H1 (cell line): ENCODE measurements at regions not wholly inside any gene's neighbourhood (a gene's known extent, or its start where the extent isn't known, plus 50 kb on each side); places are given as distances from the start of the nearest gene placed in this dataset.

ENCODE experiments used
- ASH2L ChIP-seq: fragments of 200-600, 300-600 bp; sonication (generic); IDR thresholded peaks from one replicate; pipeline ENCODE4 v1.7.1; 2017; ENCODE audit warnings: low read length
- CHD7 ChIP-seq: fragments of 300-600 bp; sonication (generic); IDR thresholded peaks from 2 replicates; pipeline ENCODE4 v1.7.1; 2012; ENCODE audit warnings: low read length, moderate library complexity, mild to moderate bottlenecking, inconsistent platforms; ENCODE audit not compliant: insufficient replicate concordance
- CTBP2 ChIP-seq: IDR thresholded peaks from 2 replicates; pipeline ENCODE4 v1.7.0; 2011; ENCODE audit warnings: borderline replicate concordance, mild to moderate bottlenecking, moderate library complexity, mixed read lengths, low read length; ENCODE audit not compliant: insufficient read depth, insufficient read length
- EP300 ChIP-seq, 2 experiments: IDR thresholded peaks; 1 replicate in 1 of 2; 2 replicates in 1 of 2; pipeline ENCODE4 v1.6.1; 2011 to 2012; ENCODE audit warnings: low read depth in 2 of 2, low read length in 2 of 2, mild to moderate bottlenecking in 2 of 2, borderline replicate concordance in 1 of 2, inconsistent platforms in 1 of 2, moderate library complexity in 1 of 2
- JUND ChIP-seq: IDR thresholded peaks from 2 replicates; pipeline ENCODE4 v1.6.1; 2011; ENCODE audit warnings: mild to moderate bottlenecking, improper control_type of control experiment, low read length
- TAF7 ChIP-seq: optimal IDR thresholded peaks from 2 replicates; pipeline ENCODE3; 2011; ENCODE audit warnings: low read depth, mild to moderate bottlenecking, inconsistent platforms, low read length, moderate library complexity, borderline replicate concordance

GRCh38 chr4:117357437-117357836 lies 272.1 kb upstream of the TRAM1L1 start (continued):
- TF ChIP-seq CHD7 (no peak), EP300 (IDR thresholded peaks at IDR 0.05; ENCODE audit: borderline replicate concordance in 1 of 2, low read depth in 2 of 2, low read length in 2 of 2) (no peak), ASH2L (no peak), JUND (no peak), TAF7 (no peak), CTBP2 (no peak)
